IPS-18c (cell line): ENCODE measurements at regions not wholly inside any gene's neighbourhood (a gene's known extent, or its start where the extent isn't known, plus 50 kb on each side); places are given as distances from the start of the nearest gene placed in this dataset.

Source experiments
- H3K4me3 ChIP-seq: 2 replicates; pipeline ENCODE4 v1.7.0; 2013; ENCODE audit warnings: low read depth, mild to moderate bottlenecking, low read length, moderate library complexity; ENCODE audit not compliant: insufficient read depth
- H3K9me3 ChIP-seq: one replicate; pipeline ENCODE4 v1.6.1; 2013; ENCODE audit warnings: mild to moderate bottlenecking, low read length, moderate library complexity; ENCODE audit not compliant: control insufficient read depth, insufficient read depth

- H3K4me3 ChIP-seq, result no peak overlapping the region
- no peaks in the 10 kb centered on the region for H3K9me3 ChIP-seq
These were observed 138.4 kb upstream of the COPS8 start for GRCh38 chr2:236947294-236947693.

GRCh38 chr2:236947896-236948295, 137.8 kb upstream of the COPS8 start:
- H3K9me3 ChIP-seq, result no peaks in the 10 kb centered on the region
- H3K4me3 ChIP-seq, result no peak overlapping the region

- Histone ChIP-seq H3K9me3 (no peaks in the 10 kb centered on the region), H3K4me3 (no peak overlapping the region)
These were observed 136.4 kb upstream of the COPS8 start for GRCh38 chr2:236949089-236949905.

- H3K4me3 ChIP-seq, result no peak overlapping the region
These were observed 133.7 kb upstream of the COPS8 start for GRCh38 chr2:236951830-236952475.

GRCh38 chr2:236954641-236955040, 131.0 kb upstream of the COPS8 start:
- Histone ChIP-seq H3K9me3 (no peaks in the 10 kb centered on the region), H3K4me3 (no peak overlapping the region)

More at GRCh38 chr2:236951830-236952475, 133.7 kb upstream of the COPS8 start:
- H3K9me3 ChIP-seq, result no peaks in the 10 kb centered on the region

GRCh38 chr2:236955521-236956030, 130.1 kb upstream of the COPS8 start:
- Histone ChIP-seq H3K9me3 (no peaks in the 10 kb centered on the region), H3K4me3 (no peak overlapping the region)

GRCh38 chr2:236956031-236956618, 129.6 kb upstream of the COPS8 start:
- Histone ChIP-seq H3K9me3 (no peaks in the 10 kb centered on the region), H3K4me3 (no peak overlapping the region)

- Histone ChIP-seq H3K9me3 (no peaks in the 10 kb centered on the region), H3K4me3 (no peak overlapping the region)
These were observed 129.0 kb upstream of the COPS8 start for GRCh38 chr2:236956641-236957040.

GRCh38 chr2:236959036-236959435, 126.7 kb upstream of the COPS8 start:
- no peaks in the 10 kb centered on the region for H3K9me3 ChIP-seq
- no peak overlapping the region for H3K4me3 ChIP-seq

GRCh38 chr2:236959876-236960275, 125.8 kb upstream of the COPS8 start:
- H3K4me3 ChIP-seq, result no peak overlapping the region

GRCh38 chr2:236960531-236960930, 125.2 kb upstream of the COPS8 start:
- Histone ChIP-seq H3K4me3 (no peak overlapping the region), H3K9me3 (no peaks in the 10 kb centered on the region)

More at GRCh38 chr2:236959876-236960275, 125.8 kb upstream of the COPS8 start:
- no peaks in the 10 kb centered on the region for H3K9me3 ChIP-seq

GRCh38 chr2:236962816-236963215, 122.9 kb upstream of the COPS8 start:
- Histone ChIP-seq H3K9me3 (no peaks in the 10 kb centered on the region), H3K4me3 (no peak overlapping the region)

GRCh38 chr2:236963631-236964182, 122.0 kb upstream of the COPS8 start:
- Histone ChIP-seq H3K9me3 (no peaks in the 10 kb centered on the region), H3K4me3 (no peak overlapping the region)

GRCh38 chr2:236964291-236964690, 121.4 kb upstream of the COPS8 start:
- no peak overlapping the region for H3K4me3 ChIP-seq
- H3K9me3 ChIP-seq, result no peaks in the 10 kb centered on the region

GRCh38 chr2:236965021-236965840, 120.5 kb upstream of the COPS8 start:
- Histone ChIP-seq H3K4me3 (no peak overlapping the region), H3K9me3 (no peaks in the 10 kb centered on the region)

- Histone ChIP-seq H3K9me3 (no peaks in the 10 kb centered on the region), H3K4me3 (no peak overlapping the region)
These were observed 119.9 kb upstream of the COPS8 start for GRCh38 chr2:236965841-236966096.

- Histone ChIP-seq H3K4me3 (no peak overlapping the region), H3K9me3 (no peaks in the 10 kb centered on the region)
These were observed 118.2 kb upstream of the COPS8 start for GRCh38 chr2:236967499-236967783.
